Islet precursor cell (in vitro differentiated cells): ENCODE measurements at regions not wholly inside any gene's neighbourhood (a gene's known extent, or its start where the extent isn't known, plus 50 kb on each side); places are given as distances from the start of the nearest gene placed in this dataset.
A peak's percentile ranks its signal among the peaks of the same experiment; 100 is the strongest.

ENCODE experiments used
- DNase-seq: peaks from one replicate; pipeline ENCODE4 v3.0.0-alpha.2; 2018

GRCh38 chr4:183763990-183764754, 105.1 kb downstream of the TRAPPC11 start:
- no peak for DNase-seq

- DNase-seq = no peak
Observed at GRCh38 chr4:183765251-183765911, 106.3 kb downstream of the TRAPPC11 start.

- no peak for DNase-seq
Observed at GRCh38 chr4:183766140-183766539, 107.0 kb downstream of the TRAPPC11 start.

GRCh38 chr4:183770906-183771305, 111.8 kb downstream of the TRAPPC11 start:
- DNase-seq = no peak

- no peak for DNase-seq
Observed at GRCh38 chr4:183772361-183772760, 113.3 kb downstream of the TRAPPC11 start.

GRCh38 chr4:183773790-183774189, 114.7 kb downstream of the TRAPPC11 start:
- no peak for DNase-seq

- no peak for DNase-seq
Observed at GRCh38 chr4:183783306-183783705, 121.8 kb upstream of the STOX2 start.

- no peak for DNase-seq
Observed at GRCh38 chr4:183783991-183784553, 121.0 kb upstream of the STOX2 start.

GRCh38 chr4:183788308-183788905, 116.7 kb upstream of the STOX2 start:
- no peak for DNase-seq

- DNase-seq = no peak
Observed at GRCh38 chr4:183789657-183790056, 115.5 kb upstream of the STOX2 start.

- DNase-seq = peak; percentile 63
Observed at GRCh38 chr4:183790661-183791060, 114.4 kb upstream of the STOX2 start.

GRCh38 chr4:183797011-183797444, 108.1 kb upstream of the STOX2 start:
- DNase-seq = peak; percentile 74

- peak; percentile 84 for DNase-seq
Observed at GRCh38 chr4:183797445-183798300, 107.4 kb upstream of the STOX2 start.

- peak; percentile 64 for DNase-seq
Observed at GRCh38 chr4:183798301-183799253, 106.5 kb upstream of the STOX2 start.

GRCh38 chr4:183801457-183802165, 103.5 kb upstream of the STOX2 start:
- DNase-seq = no peak

GRCh38 chr4:183806341-183806740, 98.8 kb upstream of the STOX2 start:
- DNase-seq = no peak

GRCh38 chr4:183807420-183808096, 97.5 kb upstream of the STOX2 start:
- no peak for DNase-seq

- DNase-seq = no peak
Observed at GRCh38 chr4:183808097-183808456, 97.0 kb upstream of the STOX2 start.

GRCh38 chr4:183812567-183812966, 92.5 kb upstream of the STOX2 start:
- DNase-seq = no peak

- no peak for DNase-seq
Observed at GRCh38 chr4:183814461-183814860, 90.6 kb upstream of the STOX2 start.
